HL-60 (cell line): ENCODE measurements at regions not wholly inside any gene's neighbourhood (a gene's known extent, or its start where the extent isn't known, plus 50 kb on each side); places are given as distances from the start of the nearest gene placed in this dataset.

Source experiments
- CTCF ChIP-seq: IDR thresholded peaks from one replicate; pipeline ENCODE4 v1.5.1; 2011; ENCODE audit warnings: low read length, control low read depth, inconsistent platforms; ENCODE audit not compliant: insufficient read depth
- POLR2AphosphoS5 ChIP-seq: IDR thresholded peaks from 2 replicates; pipeline ENCODE4 v1.6.1; 2012; ENCODE audit warnings: low read depth
- REST ChIP-seq: IDR thresholded peaks from 2 replicates; pipeline ENCODE4 v1.6.1; 2012; ENCODE audit warnings: low read depth; ENCODE audit not compliant: insufficient replicate concordance

DNA sequence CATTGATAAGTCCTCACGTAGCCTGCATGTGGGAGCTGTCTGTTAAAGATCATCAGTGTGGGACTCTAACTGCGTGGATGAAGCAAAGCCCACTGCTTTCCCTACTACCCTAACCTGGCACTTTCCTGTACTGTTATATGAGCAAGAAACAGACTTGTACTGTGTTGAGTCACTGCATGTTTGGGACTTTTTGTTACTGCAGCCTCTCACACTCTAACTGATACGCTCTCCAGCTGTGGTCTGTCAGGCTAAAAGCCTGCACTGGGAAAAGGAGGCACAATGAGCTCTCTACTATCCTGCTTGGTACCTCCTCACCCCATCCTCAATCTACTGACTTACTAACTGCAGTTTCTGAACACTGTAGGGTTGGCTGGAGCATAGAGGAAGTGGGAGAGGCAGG, 93.7 kb upstream of the PLET1 start:
- TF ChIP-seq CTCF (no peak), POLR2AphosphoS5 (no peak), REST (no peak)
